ENCODE measurements at regions not wholly inside any gene's neighbourhood (a gene's known extent, or its start where the extent isn't known, plus 50 kb on each side); places are given as distances from the start of the nearest gene placed in this dataset.
"Not testable (repeated sequence)": the region's sequence is repeated elsewhere in the genome, so short reads cannot be mapped to it uniquely, and the experiment has no call there.

GRCh38 chr2:19198381-19198780, 160.0 kb downstream of the OSR1 start:
- no peak for DNase-seq

- DNase-seq, result no peak
Measured at GRCh38 chr2:19195661-19196060, 162.8 kb downstream of the OSR1 start.

GRCh38 chr2:19189391-19189790, 169.0 kb downstream of the OSR1 start:
- DNase-seq, result no peak

GRCh38 chr2:19187323-19188020, 171.0 kb downstream of the OSR1 start:
- DNase-seq, result no peak

GRCh38 chr2:19185086-19185485, 173.3 kb downstream of the OSR1 start:
- DNase-seq, result no peak

- DNase-seq, result no peak
Measured at GRCh38 chr2:19178175-19178574, 180.2 kb downstream of the OSR1 start.

- DNase-seq, result no peak
Measured at GRCh38 chr2:19176977-19177376, 181.4 kb downstream of the OSR1 start.

- DNase-seq, result no peak
Measured at GRCh38 chr2:19176172-19176852, 182.1 kb downstream of the OSR1 start.

- DNase-seq, result no peak
Measured at GRCh38 chr2:19174176-19174575, 184.2 kb downstream of the OSR1 start.

GRCh38 chr2:19171409-19171808, 187.0 kb downstream of the OSR1 start:
- no peak for DNase-seq

- DNase-seq, result no peak
Measured at GRCh38 chr2:19169134-19169768, 189.2 kb downstream of the OSR1 start.

- not testable (repeated sequence) for DNase-seq
Measured at GRCh38 chr2:19164099-19164498, 194.3 kb downstream of the OSR1 start.

GRCh38 chr2:19158896-19159295, 199.5 kb downstream of the OSR1 start:
- no peak for DNase-seq

GRCh38 chr2:19158211-19158610, 200.2 kb downstream of the OSR1 start:
- DNase-seq, result no peak

GRCh38 chr2:19156646-19157045, 201.8 kb downstream of the OSR1 start:
- no peak for DNase-seq

- DNase-seq, result no peak
Measured at GRCh38 chr2:19150726-19151125, 207.7 kb downstream of the OSR1 start.

- DNase-seq, result no peak
Measured at GRCh38 chr2:19146867-19147266, 211.6 kb downstream of the OSR1 start.

- DNase-seq, result no peak
Measured at GRCh38 chr2:19141234-19142004, 217.0 kb downstream of the OSR1 start.

- DNase-seq, result no peak
Measured at GRCh38 chr2:19140463-19141208, 217.8 kb downstream of the OSR1 start.

GRCh38 chr2:19139386-19139785, 219.0 kb downstream of the OSR1 start:
- DNase-seq, result no peak

GRCh38 chr2:19138264-19138825, 220.1 kb downstream of the OSR1 start:
- DNase-seq, result no peak

- no peak for DNase-seq
Measured at GRCh38 chr2:19137433-19137832, 221.0 kb downstream of the OSR1 start.

All from T-helper 9 cell (primary cell).